ENCODE measurements at regions not wholly inside any gene's neighbourhood (a gene's known extent, or its start where the extent isn't known, plus 50 kb on each side); places are given as distances from the start of the nearest gene placed in this dataset.

GRCh38 chr5:54612711-54613110, 95.2 kb downstream of the SNX18 start:
- no peak for DNase-seq (ENCODE audit: low read depth)

GRCh38 chr5:54611290-54611951, 93.9 kb downstream of the SNX18 start:
- DNase-seq (ENCODE audit: low read depth): no peak

DNA sequence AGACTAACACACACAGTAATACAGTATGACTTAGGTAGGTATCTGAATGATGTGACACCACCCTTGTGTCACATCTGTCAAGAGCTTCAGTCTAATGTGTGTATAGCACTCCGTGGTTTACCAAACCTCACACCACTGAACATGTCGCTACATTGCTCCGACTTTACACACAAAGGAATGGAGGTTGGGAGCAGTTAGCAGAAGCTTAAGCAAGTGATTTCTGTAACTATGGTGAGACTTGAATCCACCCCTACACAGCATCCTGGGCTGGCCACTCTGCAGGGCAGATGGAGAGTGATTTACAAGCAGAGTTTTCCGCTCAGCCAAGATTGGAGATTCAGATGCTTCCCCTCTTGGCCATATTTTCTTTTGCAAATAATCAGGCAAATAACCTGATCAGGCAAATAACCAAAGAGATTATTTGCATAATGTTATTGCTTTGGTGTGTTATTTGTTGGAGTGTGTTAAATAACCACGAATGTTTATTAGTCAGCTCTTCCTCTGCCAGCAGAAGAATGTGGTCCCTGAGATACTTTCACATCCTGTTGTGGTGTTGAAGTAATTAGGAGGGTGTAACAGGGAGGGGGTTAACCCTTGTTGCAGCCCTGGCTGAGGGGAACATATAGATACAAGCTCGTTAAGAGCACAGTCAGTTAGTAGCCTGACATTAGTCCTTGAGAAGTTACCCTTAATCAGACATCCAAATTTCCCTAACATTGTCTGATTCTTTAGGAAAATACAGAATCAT, 92.8 kb downstream of the SNX18 start:
- no peak for DNase-seq (ENCODE audit: low read depth)

DNA sequence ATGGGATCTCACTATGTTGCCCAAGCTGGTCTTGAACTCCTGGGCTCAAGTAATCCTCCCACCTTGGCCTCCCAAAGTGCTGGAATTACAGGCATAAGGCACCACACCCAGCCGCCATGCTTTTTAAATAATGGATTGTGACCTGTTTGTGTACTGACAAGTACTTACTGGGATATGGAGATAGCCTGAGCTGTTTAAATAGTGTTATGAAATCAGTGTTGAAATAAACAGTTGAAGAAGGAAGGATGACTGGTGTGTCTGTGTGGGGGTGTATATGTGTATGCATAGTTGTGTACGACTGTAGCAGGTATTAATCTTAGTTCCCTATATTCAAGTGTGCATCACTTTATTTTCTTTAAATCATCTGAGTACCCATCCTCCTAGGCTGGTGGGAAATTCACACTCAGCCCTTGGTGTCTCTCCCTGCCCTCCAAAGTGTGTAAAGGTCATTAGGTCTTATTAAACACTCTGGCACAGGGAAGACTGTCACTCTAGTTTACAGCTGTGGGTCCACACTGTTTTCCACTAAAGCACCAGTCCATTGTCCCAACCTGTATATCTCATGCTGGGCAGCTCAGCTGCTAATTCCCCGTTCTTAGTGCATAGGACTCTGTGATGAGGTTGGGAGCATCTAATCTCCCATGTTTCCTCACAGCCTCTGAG, 91.0 kb downstream of the SNX18 start:
- DNase-seq (ENCODE audit: low read depth): no peak

- DNase-seq (ENCODE audit: low read depth): no peak
These were observed 89.4 kb downstream of the SNX18 start for GRCh38 chr5:54607006-54607405.

- DNase-seq (ENCODE audit: low read depth): no peak
These were observed 85.8 kb downstream of the SNX18 start for GRCh38 chr5:54603372-54603771.

DNA sequence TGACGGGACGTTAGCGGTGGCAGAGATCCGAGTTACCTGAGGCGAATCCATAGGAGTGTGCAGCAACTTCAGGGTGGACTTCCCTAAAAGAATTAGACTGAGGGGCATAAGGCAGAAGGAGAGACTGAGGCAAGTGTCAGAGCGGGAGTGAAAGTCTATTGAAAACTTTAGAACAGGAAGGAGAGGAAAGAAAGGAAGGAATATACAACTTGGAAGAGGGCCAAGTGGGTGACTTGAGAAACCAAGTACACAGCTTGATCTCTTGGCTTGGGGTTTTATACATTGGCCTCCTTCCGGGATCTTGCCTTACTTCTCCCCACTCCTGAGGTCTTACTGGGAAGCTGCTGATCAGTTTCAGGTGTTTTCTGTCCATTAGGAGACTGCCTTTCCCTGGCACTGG, 84.9 kb downstream of the SNX18 start:
- no peak for DNase-seq (ENCODE audit: low read depth)

GRCh38 chr5:54601411-54602230, 84.1 kb downstream of the SNX18 start:
- no peak for DNase-seq (ENCODE audit: low read depth)
